B cell (primary cell): ENCODE measurements at regions not wholly inside any gene's neighbourhood (a gene's known extent, or its start where the extent isn't known, plus 50 kb on each side); places are given as distances from the start of the nearest gene placed in this dataset.

Experiments used
- ATAC-seq: fragments of 200-7000 bp; cut with Tn5 transposase; one replicate; pipeline ENCODE4 v1.10.0; 2021; ENCODE audit warnings: low read depth, mild to moderate bottlenecking, moderate number of reproducible peaks, moderate library complexity
- CTCF ChIA-PET: fragments of 350-600 bp; sonication (Branson Sonifier 250); formaldehyde crosslinking; loops from one replicate; lab custom pipeline; 2021; ENCODE audit warnings: antibody characterized with exemption, inconsistent platforms; lab: Charles Lee
- POLR2A ChIA-PET: fragments of 350-600 bp; sonication (Branson Sonifier 250); formaldehyde crosslinking; loops from one replicate; lab custom pipeline; 2021; ENCODE audit warnings: antibody characterized with exemption; lab: Charles Lee
- DNase-seq: peaks from one replicate; pipeline ENCODE4 v3.0.0; 2013
- H2AFZ ChIP-seq: 2 replicates; pipeline ENCODE4 v1.6.1; 2012; ENCODE audit warnings: mild to moderate bottlenecking, low read depth, low read length; ENCODE audit not compliant: insufficient read depth, poor library complexity, severe bottlenecking
- H3K27ac ChIP-seq, 2 donors: 1 replicate in 1 of 2; 2 replicates in 1 of 2; pipeline ENCODE4 v1.5.1; 2012 to 2013; ENCODE audit warnings: low read length in 2 of 2, mild to moderate bottlenecking in 2 of 2, moderate library complexity in 1 of 2
- H3K27me3 ChIP-seq, 4 experiments: fragments of 200-600 bp in 1 of 4; sonication (generic) in 1 of 4; replicated peaks in 1 of 4; 1 replicate in 2 of 4; 2 replicates in 2 of 4; pipeline versions ENCODE4 v1.6.1 to v1.7.0; 2013 to 2016; ENCODE audit warnings: low read length in 3 of 4, mild to moderate bottlenecking in 2 of 4, mixed read lengths in 1 of 4, moderate library complexity in 1 of 4; ENCODE audit not compliant: insufficient read depth in 4 of 4, control insufficient read depth in 3 of 4; ENCODE audit errors: control extremely low read depth in 1 of 4
- H3K36me3 ChIP-seq, 2 experiments: replicated peaks in 1 of 2; 1 replicate in 1 of 2; 2 replicates in 1 of 2; pipeline versions ENCODE4 v1.6.1 to v1.7.1; 2013; ENCODE audit warnings: low read length in 1 of 2; ENCODE audit not compliant: insufficient read depth in 2 of 2, control insufficient read depth in 1 of 2; ENCODE audit errors: control extremely low read depth in 1 of 2, extremely low read depth in 1 of 2
- H3K4me1 ChIP-seq, 2 donors: fragments of 200-600 bp in 1 of 2; sonication (generic) in 1 of 2; 1 replicate in 1 of 2; 2 replicates in 1 of 2; pipeline versions ENCODE4 v1.5.1 to v1.6.1; 2013 to 2017; ENCODE audit warnings: low read length in 2 of 2; ENCODE audit not compliant: control insufficient read depth in 2 of 2, insufficient read depth in 2 of 2
- H3K4me2 ChIP-seq: replicated peaks from 2 replicates; pipeline ENCODE3; 2012; ENCODE audit warnings: mild to moderate bottlenecking, low read depth, low read length; ENCODE audit not compliant: poor library complexity, severe bottlenecking
- H3K4me3 ChIP-seq, 5 experiments: fragments of 200-600 bp in 1 of 5; sonication (generic) in 1 of 5; 1 replicate in 3 of 5; 2 replicates in 2 of 5; pipeline versions ENCODE4 v1.5.1 to v1.7.0; 2011 to 2016; ENCODE audit warnings: low read length in 4 of 5, mild to moderate bottlenecking in 4 of 5, low read depth in 2 of 5, control low read depth in 1 of 5, moderate library complexity in 1 of 5; ENCODE audit not compliant: insufficient read depth in 1 of 5; ENCODE audit errors: control extremely low read depth in 1 of 5, extremely low read depth in 1 of 5
- H3K79me2 ChIP-seq: fragments of 200-600 bp; sonication (generic); one replicate; pipeline ENCODE4 v1.6.0; 2016; ENCODE audit warnings: low read length; ENCODE audit not compliant: control insufficient read depth, insufficient read depth
- H3K9ac ChIP-seq: fragments of 200-600 bp; sonication (generic); 2 replicates; pipeline ENCODE4 v1.6.1; 2017; ENCODE audit warnings: mild to moderate bottlenecking, low read length, moderate library complexity
- H3K9me3 ChIP-seq, 3 donors: one replicate each; pipeline versions ENCODE4 v1.6.1 to v1.7.1; 2013; ENCODE audit warnings: low read length in 2 of 3; ENCODE audit not compliant: control insufficient read depth in 2 of 3, insufficient read depth in 1 of 3; ENCODE audit errors: control extremely low read depth in 1 of 3
- H4K20me1 ChIP-seq: 2 replicates; pipeline ENCODE4 v1.6.0; 2012; ENCODE audit warnings: mild to moderate bottlenecking, low read length; ENCODE audit not compliant: insufficient read depth, control insufficient read depth, poor library complexity, severe bottlenecking
- H3K27ac Mint-ChIP-seq: one replicate; pipeline ENCODE4 v1.8.0; 2021; ENCODE audit warnings: mixed read lengths
- H3K27me3 Mint-ChIP-seq: one replicate; pipeline ENCODE4 v1.8.0; 2021; ENCODE audit warnings: mixed read lengths
- H3K4me1 Mint-ChIP-seq: one replicate; pipeline ENCODE4 v1.8.0; 2021; ENCODE audit warnings: mixed read lengths
- H3K4me3 Mint-ChIP-seq: one replicate; pipeline ENCODE4 v1.8.0; 2021; ENCODE audit warnings: mixed read lengths
- H3K9me3 Mint-ChIP-seq: one replicate; pipeline ENCODE4 v1.8.0; 2022; ENCODE audit warnings: mixed read lengths; ENCODE audit not compliant: insufficient read depth
- CTCF ChIP-seq: fragments of 200-600 bp; IDR thresholded peaks from one replicate; pipeline ENCODE4 v1.8.0; 2022; ENCODE audit warnings: antibody characterized with exemption, mild to moderate bottlenecking
- EZH2 ChIP-seq: IDR thresholded peaks from 2 replicates; pipeline ENCODE4 v1.6.1; 2012; ENCODE audit warnings: borderline replicate concordance, low read depth, mild to moderate bottlenecking, moderate library complexity, low read length; ENCODE audit not compliant: insufficient read depth, poor library complexity, severe bottlenecking
- WGBS: methylation state at CpG from one replicate; pipeline ENCODE4 v1.1.5; 2013; ENCODE audit warnings: missing lambda C conversion rate; ENCODE audit not compliant: insufficient coverage; 5-methylcytosine and 5-hydroxymethylcytosine counted together
- intact Hi-C: fragments of 100-400 bp; cut with micrococcal nuclease; formaldehyde crosslinking; loops from one replicate; pipeline ENCODE4 v1.10.0; 2022

GRCh38 chr13:66117563-66117962, 1112.6 kb downstream of the PCDH9 start:
- Mint-ChIP-seq H3K27me3 (peaks cover 4% of the 10 kb centered on the region), H3K4me1 (no peaks in the 10 kb centered on the region), H3K27ac (no peak overlapping the region), H3K4me3 (no peak overlapping the region), H3K9me3 (no peaks in the 10 kb centered on the region)
- intact Hi-C loops: no loop called here
- no peak overlapping the region for H3K4me3 ChIP-seq
- ATAC-seq: no peak
- no peaks in the 10 kb centered on the region for H3K27me3 ChIP-seq
- peaks cover 0 to 1% (median 0%) of the 10 kb centered on the region in 3 donors for H3K9me3 ChIP-seq
- TF ChIP-seq EZH2 (no peak), CTCF (no peak)
- no peaks in the 10 kb centered on the region for H3K79me2 ChIP-seq
- no peaks in the 10 kb centered on the region for H3K36me3 ChIP-seq
- H2AFZ ChIP-seq: no peak overlapping the region
- H4K20me1 ChIP-seq: no peaks in the 10 kb centered on the region
- no peak overlapping the region for H3K4me2 ChIP-seq
- ChIA-PET POLR2A (no interaction called here), CTCF (no interaction called here)
- H3K4me1 ChIP-seq: no peaks in the 10 kb centered on the region
- no peak overlapping the region for H3K27ac ChIP-seq
- no peak overlapping the region for H3K9ac ChIP-seq
- no CpG with 5 or more reads among the region's 4 CpGs for WGBS
- no peak for DNase-seq

- POLR2A ChIA-PET: interaction anchor here (0.7 kb wide), 1 partner anchor 412 kb away, joined by 3 read pairs; no protein-coding TSS in a partner anchor
- Mint-ChIP-seq H3K27me3 (peaks cover 4% of the 10 kb centered on the region), H3K4me1 (no peaks in the 10 kb centered on the region), H3K27ac (no peak overlapping the region), H3K4me3 (no peak overlapping the region), H3K9me3 (no peaks in the 10 kb centered on the region)
- Histone ChIP-seq H3K4me2 (no peak overlapping the region), H3K9ac (no peak overlapping the region), H2AFZ (no peak overlapping the region), H3K79me2 (no peaks in the 10 kb centered on the region), H3K27ac (no peak overlapping the region), H3K9me3 (no peaks in the 10 kb centered on the region), H3K27me3 (no peaks in the 10 kb centered on the region), H3K36me3 (no peaks in the 10 kb centered on the region), H3K4me3 (no peak overlapping the region), H3K4me1 (no peaks in the 10 kb centered on the region), H4K20me1 (no peaks in the 10 kb centered on the region)
- ATAC-seq: no peak
- TF ChIP-seq EZH2: no peak
- no peak for TF ChIP-seq CTCF
- CTCF ChIA-PET: interaction anchor here (1.2 kb wide), 1 partner anchor 9 kb away, joined by 3 read pairs; no protein-coding TSS in a partner anchor
- intact Hi-C loops: no loop called here
- DNase-seq: no peak
- WGBS: 78% methylated on average over 1 of the region's 5 CpGs
These were observed 1116.1 kb downstream of the PCDH9 start for GRCh38 chr13:66113882-66114526.
